GM10266 (cell line): ENCODE measurements at regions not wholly inside any gene's neighbourhood (a gene's known extent, or its start where the extent isn't known, plus 50 kb on each side); places are given as distances from the start of the nearest gene placed in this dataset.

ENCODE experiments used
- DNase-seq: peaks from one replicate; pipeline ENCODE4 v3.0.0; 2012; ENCODE audit errors: extremely low spot score
- TF ChIP-seq, protein P1 (sequence below): IDR thresholded peaks from 2 replicates; pipeline ENCODE4 v1.5.1; 2012; ENCODE audit warnings: mild to moderate bottlenecking, low read depth; ENCODE audit not compliant: control insufficient read depth, insufficient read depth; ENCODE audit errors: missing control alignments

DNA sequence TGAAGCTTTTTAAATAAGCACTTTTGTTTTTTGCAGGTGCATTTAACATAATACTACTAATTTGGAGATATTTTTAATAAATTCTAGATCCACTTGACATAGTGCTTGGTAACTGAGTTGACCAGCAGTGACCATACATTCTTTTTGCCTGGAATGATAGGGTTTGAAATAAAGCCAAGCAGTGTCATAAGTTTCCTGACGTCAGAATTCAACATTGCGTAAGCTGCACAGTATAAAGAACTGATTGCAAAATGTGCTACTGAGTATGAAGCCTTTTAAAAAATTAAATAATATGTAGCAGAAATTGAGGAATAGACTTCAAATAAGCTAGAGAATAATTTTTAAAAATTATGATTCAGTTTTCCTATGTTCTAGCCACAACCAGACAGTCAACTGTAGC lies 454.6 kb upstream of the ARPP21 start:
- DNase-seq: no peak
- TF ChIP-seq, protein P1, sequence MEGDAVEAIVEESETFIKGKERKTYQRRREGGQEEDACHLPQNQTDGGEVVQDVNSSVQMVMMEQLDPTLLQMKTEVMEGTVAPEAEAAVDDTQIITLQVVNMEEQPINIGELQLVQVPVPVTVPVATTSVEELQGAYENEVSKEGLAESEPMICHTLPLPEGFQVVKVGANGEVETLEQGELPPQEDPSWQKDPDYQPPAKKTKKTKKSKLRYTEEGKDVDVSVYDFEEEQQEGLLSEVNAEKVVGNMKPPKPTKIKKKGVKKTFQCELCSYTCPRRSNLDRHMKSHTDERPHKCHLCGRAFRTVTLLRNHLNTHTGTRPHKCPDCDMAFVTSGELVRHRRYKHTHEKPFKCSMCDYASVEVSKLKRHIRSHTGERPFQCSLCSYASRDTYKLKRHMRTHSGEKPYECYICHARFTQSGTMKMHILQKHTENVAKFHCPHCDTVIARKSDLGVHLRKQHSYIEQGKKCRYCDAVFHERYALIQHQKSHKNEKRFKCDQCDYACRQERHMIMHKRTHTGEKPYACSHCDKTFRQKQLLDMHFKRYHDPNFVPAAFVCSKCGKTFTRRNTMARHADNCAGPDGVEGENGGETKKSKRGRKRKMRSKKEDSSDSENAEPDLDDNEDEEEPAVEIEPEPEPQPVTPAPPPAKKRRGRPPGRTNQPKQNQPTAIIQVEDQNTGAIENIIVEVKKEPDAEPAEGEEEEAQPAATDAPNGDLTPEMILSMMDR: no peak

DNA sequence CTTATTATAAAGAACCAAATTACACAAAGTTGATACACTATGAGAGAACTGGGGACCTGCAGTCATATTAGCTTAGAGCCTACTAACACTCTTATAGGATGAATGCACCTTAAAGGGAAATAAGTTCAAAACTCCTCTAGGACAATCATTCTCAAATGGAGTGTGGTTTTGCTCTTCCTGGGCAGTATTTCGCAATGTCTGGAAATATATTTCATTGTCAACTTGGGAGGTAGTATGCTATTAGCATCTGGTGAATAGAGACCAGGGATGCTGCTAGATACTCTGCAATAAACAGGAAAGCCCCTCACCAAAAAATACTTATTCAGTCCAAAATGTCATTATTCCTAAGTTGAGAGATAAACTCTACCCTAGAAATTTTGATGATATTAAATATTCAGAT lies 451.4 kb upstream of the ARPP21 start:
- DNase-seq: no peak
- TF ChIP-seq, protein P1: no peak

DNA sequence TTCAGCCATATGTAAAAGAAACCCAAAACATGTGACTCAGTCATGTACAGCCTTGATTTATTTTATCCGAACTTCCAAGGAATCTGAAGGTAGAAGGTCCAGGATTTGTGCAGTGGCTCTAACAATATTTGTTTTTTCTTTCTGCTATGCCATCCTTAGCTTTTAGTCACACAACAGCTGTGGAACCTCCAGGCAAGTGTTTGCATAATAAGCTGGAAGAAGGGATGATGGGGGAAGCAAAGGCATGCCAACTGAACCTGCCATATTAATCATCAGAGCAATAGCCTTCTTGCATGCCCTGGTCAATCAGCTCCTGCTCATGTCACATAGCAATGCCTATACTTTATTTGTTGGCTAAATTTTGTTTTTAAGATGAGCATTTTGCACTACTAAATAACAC lies 444.7 kb upstream of the ARPP21 start:
- no peak for DNase-seq
- TF ChIP-seq, protein P1: no peak

DNA sequence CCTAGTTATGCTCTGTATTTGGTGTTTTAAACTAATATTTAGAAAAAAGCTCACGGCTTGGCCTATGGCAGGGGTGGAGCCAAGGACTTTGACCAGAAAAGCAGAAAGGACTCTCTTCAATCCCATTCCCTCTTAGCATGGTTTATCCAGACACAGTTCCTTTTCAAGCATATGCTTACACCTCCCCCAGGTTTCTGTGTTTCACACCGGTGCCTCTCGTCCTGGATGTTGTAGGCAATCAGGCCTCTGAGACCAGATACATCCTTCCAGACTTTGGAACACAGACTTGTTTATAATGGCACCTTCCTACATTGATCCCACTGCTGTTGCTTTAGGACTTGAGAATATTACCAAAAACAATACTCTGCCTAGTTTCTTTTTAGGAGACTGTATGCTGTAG lies 440.5 kb upstream of the ARPP21 start:
- TF ChIP-seq, protein P1: no peak
- DNase-seq: no peak

DNA sequence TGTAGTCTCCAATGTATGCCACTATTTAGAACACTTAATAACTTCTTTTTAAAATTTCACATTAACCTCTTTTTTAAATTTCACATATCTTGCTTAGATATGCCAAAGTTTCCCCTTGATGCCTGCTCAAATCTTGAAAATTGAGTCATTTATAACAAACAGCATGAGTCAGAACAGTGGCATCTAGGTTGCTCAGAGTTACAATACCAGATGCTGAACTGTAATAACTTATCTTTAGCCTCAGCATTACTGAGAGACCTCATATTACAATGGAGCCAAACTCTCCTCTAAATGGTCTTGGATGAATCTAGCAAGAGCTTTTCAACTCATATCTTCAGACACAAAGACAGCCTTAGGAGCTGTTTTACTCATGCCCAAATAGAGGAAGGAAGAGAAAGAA lies 439.3 kb upstream of the ARPP21 start:
- TF ChIP-seq, protein P1: no peak
- no peak for DNase-seq

DNA sequence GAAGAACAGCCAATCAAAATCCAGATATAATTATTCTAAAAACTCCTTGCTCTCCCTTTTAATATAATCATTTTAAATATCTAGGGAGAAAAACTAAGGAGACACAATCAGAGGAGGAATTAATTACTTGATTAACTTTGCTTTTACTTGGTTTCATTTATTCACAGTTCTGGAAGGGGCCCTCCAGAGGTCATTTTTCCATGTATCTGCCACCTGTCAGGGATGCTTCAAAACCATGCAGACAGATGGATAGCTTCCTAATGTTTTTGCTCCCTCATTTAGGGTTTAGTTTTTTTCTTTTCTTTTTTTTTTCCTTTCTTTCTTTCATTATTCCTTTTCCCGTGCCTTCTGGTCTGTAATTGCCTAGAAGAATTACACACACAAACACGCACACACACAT lies 438.1 kb upstream of the ARPP21 start:
- DNase-seq: no peak
- TF ChIP-seq, protein P1: no peak

DNA sequence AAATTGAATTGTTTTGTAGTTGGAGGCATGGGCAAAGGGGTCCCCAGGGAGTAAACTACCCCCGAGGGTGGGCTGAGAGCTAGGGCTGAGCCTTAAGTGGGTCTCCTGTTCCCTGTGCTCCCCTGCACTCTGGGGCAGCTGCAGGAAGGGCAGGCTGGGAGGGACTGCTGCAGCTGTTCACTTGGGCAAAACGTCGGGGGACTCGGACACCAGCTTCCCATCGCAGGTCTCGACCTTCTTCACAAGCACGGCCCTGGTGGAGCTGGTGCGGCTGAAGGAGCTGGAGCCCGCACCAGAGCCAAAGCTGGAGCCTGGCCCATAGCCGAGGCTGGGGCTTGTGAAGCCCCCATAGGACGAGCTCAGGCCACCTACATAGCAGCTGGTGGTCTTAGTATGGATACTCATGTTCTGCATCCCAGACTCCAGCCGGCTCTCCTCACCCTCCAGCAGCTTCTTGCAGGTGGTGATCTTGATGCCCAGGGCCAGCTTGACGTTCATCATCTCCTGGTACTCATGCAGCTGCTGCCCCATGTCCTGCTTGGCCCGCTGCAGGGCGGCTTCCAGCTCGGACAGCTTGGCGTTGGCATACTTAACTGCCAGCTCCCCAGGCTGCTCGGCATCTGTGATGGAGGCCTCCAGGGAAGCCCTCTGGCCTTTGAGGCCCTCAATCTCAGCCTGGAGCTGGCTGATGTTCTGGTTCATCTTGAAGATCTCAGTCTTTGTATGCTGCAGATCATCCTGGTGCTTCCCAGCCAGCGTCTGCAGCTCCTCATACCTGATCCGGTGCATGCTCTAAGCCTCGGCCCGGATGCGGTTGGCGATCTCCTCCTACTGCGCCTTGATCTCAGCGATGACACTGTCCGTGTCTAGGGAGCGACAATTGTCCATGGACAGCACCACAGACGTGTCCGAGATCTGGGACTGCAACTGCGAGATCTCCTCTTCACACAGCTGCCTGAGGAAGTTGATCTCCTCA lies 423.5 kb upstream of the ARPP21 start:
- TF ChIP-seq, protein P1: no peak
- no peak for DNase-seq
